ENCODE measurements at regions not wholly inside any gene's neighbourhood (a gene's known extent, or its start where the extent isn't known, plus 50 kb on each side); places are given as distances from the start of the nearest gene placed in this dataset.

- TF ChIP-seq CTCF (conservative IDR thresholded peaks at IDR 0.05; ENCODE audit: low read length) (no peak), EZH2phosphoT487 (IDR thresholded peaks at IDR 0.05; ENCODE audit: borderline replicate concordance, low read depth, low read length) (no peak)
These were observed 74.2 kb downstream of the MSX2 start for GRCh38 chr5:174798551-174798951.
